ENCODE measurements at regions not wholly inside any gene's neighbourhood (a gene's known extent, or its start where the extent isn't known, plus 50 kb on each side); places are given as distances from the start of the nearest gene placed in this dataset.
A peak's percentile ranks its signal among the peaks of the same experiment; 100 is the strongest.

DNA sequence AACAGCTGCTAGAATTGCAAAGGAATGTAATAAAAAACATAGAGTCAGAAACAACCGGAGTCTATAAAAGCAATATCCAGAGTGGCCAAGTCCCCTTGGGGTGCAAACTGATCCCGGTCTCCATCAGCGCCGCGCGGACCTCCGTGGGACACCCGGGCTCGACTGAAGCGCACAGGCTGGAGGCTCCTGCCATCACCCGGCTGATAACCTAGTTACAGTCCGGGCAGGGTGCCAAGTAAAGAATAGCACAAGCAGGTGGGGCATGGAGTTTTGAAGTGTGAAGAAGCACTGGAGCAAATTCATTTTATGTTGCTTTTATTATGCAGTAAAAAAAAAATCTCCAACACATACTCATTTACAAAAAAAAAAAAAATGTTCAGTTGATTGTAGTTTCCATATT, 205.1 kb upstream of the GMDS start:
- TF ChIP-seq EZH2phosphoT487 (IDR thresholded peaks at IDR 0.05; ENCODE audit: borderline replicate concordance, low read length): no peak
- TF ChIP-seq, protein P1, sequence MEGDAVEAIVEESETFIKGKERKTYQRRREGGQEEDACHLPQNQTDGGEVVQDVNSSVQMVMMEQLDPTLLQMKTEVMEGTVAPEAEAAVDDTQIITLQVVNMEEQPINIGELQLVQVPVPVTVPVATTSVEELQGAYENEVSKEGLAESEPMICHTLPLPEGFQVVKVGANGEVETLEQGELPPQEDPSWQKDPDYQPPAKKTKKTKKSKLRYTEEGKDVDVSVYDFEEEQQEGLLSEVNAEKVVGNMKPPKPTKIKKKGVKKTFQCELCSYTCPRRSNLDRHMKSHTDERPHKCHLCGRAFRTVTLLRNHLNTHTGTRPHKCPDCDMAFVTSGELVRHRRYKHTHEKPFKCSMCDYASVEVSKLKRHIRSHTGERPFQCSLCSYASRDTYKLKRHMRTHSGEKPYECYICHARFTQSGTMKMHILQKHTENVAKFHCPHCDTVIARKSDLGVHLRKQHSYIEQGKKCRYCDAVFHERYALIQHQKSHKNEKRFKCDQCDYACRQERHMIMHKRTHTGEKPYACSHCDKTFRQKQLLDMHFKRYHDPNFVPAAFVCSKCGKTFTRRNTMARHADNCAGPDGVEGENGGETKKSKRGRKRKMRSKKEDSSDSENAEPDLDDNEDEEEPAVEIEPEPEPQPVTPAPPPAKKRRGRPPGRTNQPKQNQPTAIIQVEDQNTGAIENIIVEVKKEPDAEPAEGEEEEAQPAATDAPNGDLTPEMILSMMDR (IDR thresholded peaks at IDR 0.05; ENCODE audit: low read depth, low read length, poor library complexity, severe bottlenecking): no peak

DNA sequence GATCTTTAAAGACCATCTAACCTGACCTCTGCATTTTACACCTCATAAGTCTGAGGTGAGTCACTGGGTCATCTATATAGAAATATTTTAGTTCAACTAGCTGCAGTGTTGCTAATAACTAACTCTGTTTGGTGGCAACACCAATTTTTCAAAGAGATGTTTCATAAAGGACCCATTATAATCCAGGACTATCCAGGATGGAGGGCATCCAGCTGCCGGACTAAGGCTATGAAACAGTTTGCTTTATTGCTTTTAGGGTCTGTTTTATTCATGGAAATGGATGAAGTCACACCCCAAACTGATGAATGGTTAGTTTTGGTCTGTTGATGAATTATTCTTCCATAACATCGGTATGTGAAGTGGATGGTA, 204.2 kb upstream of the GMDS start:
- Histone ChIP-seq H3K27me3 (ENCODE audit: control insufficient read depth, low read length) (peaks cover 14% of the 10 kb centered on the region), H4K20me1 (ENCODE audit: control insufficient read depth, insufficient read depth, low read depth, low read length) (no peaks in the 10 kb centered on the region)

More for the DNA sequence above, 205.1 kb upstream of the GMDS start:
- Histone ChIP-seq H3K4me1 (ENCODE audit: control insufficient read depth, low read length) (no peaks in the 10 kb centered on the region), H3K9me2 (replicated peaks; ENCODE audit: control insufficient read depth, low read length) (no peaks in the 10 kb centered on the region), H3K27ac (ENCODE audit: low read depth, low read length) (no peak overlapping the region), H4K20me1 (ENCODE audit: control insufficient read depth, insufficient read depth, low read depth, low read length) (no peaks in the 10 kb centered on the region), H3K4me3 (ENCODE audit: low read length) (no peak overlapping the region), H3K9me3 (ENCODE audit: control insufficient read depth, insufficient read depth, low read length) (no peaks in the 10 kb centered on the region), H3K36me3 (ENCODE audit: control insufficient read depth, low read length) (no peaks in the 10 kb centered on the region), H3K79me2 (ENCODE audit: control insufficient read depth, low read length) (no peaks in the 10 kb centered on the region), H3F3A (ENCODE audit: control insufficient read depth, insufficient read depth) (no peaks in the 10 kb centered on the region), H3K27me3 (ENCODE audit: control insufficient read depth, low read length) (peaks cover 14% of the 10 kb centered on the region), H3K4me2 (ENCODE audit: low read length) (no peak overlapping the region)

DNA sequence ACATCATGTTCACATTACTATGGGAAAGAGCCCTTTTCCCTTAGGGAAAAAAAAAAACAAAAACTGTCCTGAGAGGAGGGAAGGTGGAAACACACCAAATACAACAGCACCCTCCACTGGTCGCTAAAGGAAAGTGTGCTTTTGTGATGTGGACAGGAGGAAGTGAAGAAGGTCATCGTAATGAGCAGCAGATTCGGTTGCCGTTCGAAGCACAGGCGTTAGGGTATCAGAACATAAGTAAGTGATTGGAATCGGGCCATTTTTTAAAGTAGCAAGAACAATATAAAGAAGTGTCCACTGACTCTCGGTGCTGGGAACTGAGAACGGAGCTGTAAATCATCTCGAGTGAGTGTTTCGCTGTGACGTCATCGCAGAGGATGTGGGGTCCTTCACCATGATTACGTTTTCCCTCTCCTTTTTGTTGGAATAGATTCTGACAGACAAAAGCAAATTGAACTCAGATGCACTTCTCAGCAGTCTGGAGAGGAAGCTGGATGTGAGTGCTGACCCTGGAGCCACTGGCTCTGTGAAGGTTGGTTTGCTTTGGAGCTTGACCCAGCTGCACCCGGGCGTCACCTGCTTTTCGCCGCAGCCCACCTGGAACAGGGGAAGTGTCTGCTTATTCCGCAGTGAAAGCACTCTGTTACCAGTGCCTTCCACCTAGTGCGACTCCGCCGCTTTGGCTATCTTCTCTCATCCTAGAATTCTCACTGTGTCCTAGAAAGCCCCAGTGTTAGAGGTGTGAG, 203.6 kb upstream of the GMDS start:
- no peaks in the 10 kb centered on the region for H3F3A ChIP-seq (ENCODE audit: control insufficient read depth, insufficient read depth)
- H3K4me3 ChIP-seq (ENCODE audit: low read length): peak overlapping the region; percentile 43
- peak overlapping the region; percentile 51 for H3K4me2 ChIP-seq (ENCODE audit: low read length)
- no peak overlapping the region for H3K27ac ChIP-seq (ENCODE audit: low read depth, low read length)
- no peaks in the 10 kb centered on the region for H3K9me2 ChIP-seq (replicated peaks; ENCODE audit: control insufficient read depth, low read length)
- H3K79me2 ChIP-seq (ENCODE audit: control insufficient read depth, low read length): no peaks in the 10 kb centered on the region
- H3K4me1 ChIP-seq (ENCODE audit: control insufficient read depth, low read length): no peaks in the 10 kb centered on the region
- H4K20me1 ChIP-seq (ENCODE audit: control insufficient read depth, insufficient read depth, low read depth, low read length): no peaks in the 10 kb centered on the region
- TF ChIP-seq, protein P1 (IDR thresholded peaks at IDR 0.05; ENCODE audit: low read depth, low read length, poor library complexity, severe bottlenecking): peak; percentile 77
- no peak for TF ChIP-seq EZH2phosphoT487 (IDR thresholded peaks at IDR 0.05; ENCODE audit: borderline replicate concordance, low read length)
- peaks cover 14% of the 10 kb centered on the region for H3K27me3 ChIP-seq (ENCODE audit: control insufficient read depth, low read length)
- H3K9me3 ChIP-seq (ENCODE audit: control insufficient read depth, insufficient read depth, low read length): no peaks in the 10 kb centered on the region
- no peaks in the 10 kb centered on the region for H3K36me3 ChIP-seq (ENCODE audit: control insufficient read depth, low read length)

More for the DNA sequence above, 204.2 kb upstream of the GMDS start:
- H3K79me2 ChIP-seq (ENCODE audit: control insufficient read depth, low read length): no peaks in the 10 kb centered on the region
- H3K9me3 ChIP-seq (ENCODE audit: control insufficient read depth, insufficient read depth, low read length): no peaks in the 10 kb centered on the region
- no peaks in the 10 kb centered on the region for H3F3A ChIP-seq (ENCODE audit: control insufficient read depth, insufficient read depth)
- no peaks in the 10 kb centered on the region for H3K4me1 ChIP-seq (ENCODE audit: control insufficient read depth, low read length)
- H3K27ac ChIP-seq (ENCODE audit: low read depth, low read length): no peak overlapping the region
- TF ChIP-seq, protein P1 (IDR thresholded peaks at IDR 0.05; ENCODE audit: low read depth, low read length, poor library complexity, severe bottlenecking): no peak
- no peak for TF ChIP-seq EZH2phosphoT487 (IDR thresholded peaks at IDR 0.05; ENCODE audit: borderline replicate concordance, low read length)
- no peak overlapping the region for H3K4me3 ChIP-seq (ENCODE audit: low read length)
- H3K4me2 ChIP-seq (ENCODE audit: low read length): no peak overlapping the region
- H3K36me3 ChIP-seq (ENCODE audit: control insufficient read depth, low read length): no peaks in the 10 kb centered on the region
- H3K9me2 ChIP-seq (replicated peaks; ENCODE audit: control insufficient read depth, low read length): no peaks in the 10 kb centered on the region

Measured in DOHH2 (cell line).